Transverse colon (tissue), 4 donors: ENCODE measurements at regions not wholly inside any gene's neighbourhood (a gene's known extent, or its start where the extent isn't known, plus 50 kb on each side); places are given as distances from the start of the nearest gene placed in this dataset.

Experiments used
- DNase-seq: peaks from one replicate; pipeline ENCODE4 v3.0.0-alpha.2; 2019
- H3K27ac ChIP-seq, 4 donors: fragments of 200-600 bp; sonication (generic); 2 replicates each; pipeline ENCODE4 v1.5.1; 2016 to 2018; ENCODE audit warnings: inconsistent platforms in 4 of 4
- H3K27me3 ChIP-seq: fragments of 200-600 bp; sonication (generic); 2 replicates; pipeline ENCODE4 v1.5.1; 2017; ENCODE audit warnings: inconsistent platforms
- H3K36me3 ChIP-seq, 4 donors: fragments of 200-600 bp; sonication (generic); 2 replicates each; pipeline ENCODE4 v1.5.1; 2017 to 2019; ENCODE audit warnings: inconsistent platforms in 4 of 4
- H3K4me1 ChIP-seq, 4 donors: fragments of 200-600 bp; sonication (generic); 2 replicates each; pipeline ENCODE4 v1.5.1; 2017 to 2020; ENCODE audit warnings: inconsistent platforms in 4 of 4
- H3K4me3 ChIP-seq, 4 donors: fragments of 200-600 bp; sonication (generic); 1 replicate in 1 of 4; 2 replicates in 3 of 4; pipeline versions ENCODE4 v1.5.1 to v1.6.1; 2017 to 2019; ENCODE audit warnings: inconsistent platforms in 4 of 4
- H3K9me3 ChIP-seq, 2 donors: fragments of 200-600 bp; sonication (generic); 2 replicates each; pipeline ENCODE4 v1.5.1; 2017 to 2019; ENCODE audit warnings: inconsistent platforms in 2 of 2
- EP300 ChIP-seq: sonication (generic); formaldehyde crosslinking; IDR thresholded peaks from one replicate; pipeline ENCODE4 v1.6.1; 2017; ENCODE audit warnings: antibody characterized with exemption, low read depth
- POLR2A ChIP-seq: fragments of 450-650 bp; IDR thresholded peaks from one replicate; pipeline ENCODE4 v1.6.1; 2016; ENCODE audit warnings: antibody characterized with exemption, mild to moderate bottlenecking, moderate library complexity
- POLR2AphosphoS5 ChIP-seq, 3 donors: sonication (generic); formaldehyde crosslinking; IDR thresholded peaks; one replicate each; pipeline ENCODE4 v1.6.1; 2016; ENCODE audit warnings: antibody characterized with exemption in 3 of 3
- WGBS, 2 donors: methylation state at CpG; one replicate each; pipeline ENCODE4 v1.1.5; 2018; ENCODE audit warnings: low coverage in 1 of 2; 5-methylcytosine and 5-hydroxymethylcytosine counted together
- in situ Hi-C, 4 donors: fragments of 200-750 bp; cut with MboI; loops; one replicate each; pipeline versions ENCODE4 v1.15.0 to v1.15.1; 2017; ENCODE audit warnings: low sequenced_read_pairs in 3 of 4, low pct_ligation_motif_present in 1 of 4, low pct_unique_long_range_greater_than_20kb in 1 of 4
- intact Hi-C: fragments of 100-400 bp; cut with DNase I; formaldehyde crosslinking; loops from one replicate; pipeline ENCODE4 v1.15.1; 2023; ENCODE audit warnings: low total_unique reads
- TF ChIP-seq, protein P1 (sequence below), 5 experiments: fragments of 200-600 bp in 3 of 5; fragments of 450-650 bp in 2 of 5; sonication (generic) in 3 of 5; IDR thresholded peaks; 1 replicate in 2 of 5; 2 replicates in 3 of 5; pipeline ENCODE4 v1.5.1; 2016 to 2017; ENCODE audit warnings: antibody characterized with exemption in 5 of 5, inconsistent platforms in 3 of 5, mild to moderate bottlenecking in 2 of 5, moderate library complexity in 1 of 5

DNA sequence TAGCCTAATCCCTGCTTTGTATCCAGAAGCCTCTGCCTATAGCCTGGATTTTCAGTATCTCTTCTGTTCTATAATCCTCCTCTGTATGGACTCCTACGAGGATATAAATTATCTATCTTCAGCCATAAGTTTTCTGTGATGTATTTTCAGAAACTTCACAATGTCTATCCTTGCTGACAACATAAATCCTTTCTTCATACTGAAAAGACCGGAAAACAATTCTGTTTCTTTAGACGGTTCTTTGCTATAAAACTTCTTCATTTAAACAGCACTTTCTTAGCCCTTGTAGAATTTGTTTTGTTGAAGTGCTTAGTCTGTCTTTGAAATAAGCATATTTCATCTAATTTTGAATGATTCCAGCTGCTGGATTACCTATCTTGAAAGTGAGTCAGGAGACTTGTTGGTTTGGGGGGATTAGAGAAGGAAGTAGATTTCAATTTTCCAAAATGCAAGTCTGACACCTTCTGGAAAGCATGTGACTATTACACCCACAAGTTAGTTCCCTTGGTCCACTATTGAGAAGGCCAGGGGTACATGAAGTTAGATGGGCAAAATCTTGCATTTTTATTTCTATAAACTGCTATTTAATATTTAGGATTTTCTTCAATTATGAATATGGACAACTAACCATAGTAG lies 96.3 kb upstream of the RANBP3L start:
- Histone ChIP-seq H3K4me3 (no peak overlapping the region), H3K9me3 (no peaks in the 10 kb centered on the region), H3K4me1 (peaks cover 0 to 6% (median 2%) of the 10 kb centered on the region in 4 donors), H3K36me3 (no peaks in the 10 kb centered on the region), H3K27me3 (no peaks in the 10 kb centered on the region), H3K27ac (no peak overlapping the region)
- TF ChIP-seq, protein P1, sequence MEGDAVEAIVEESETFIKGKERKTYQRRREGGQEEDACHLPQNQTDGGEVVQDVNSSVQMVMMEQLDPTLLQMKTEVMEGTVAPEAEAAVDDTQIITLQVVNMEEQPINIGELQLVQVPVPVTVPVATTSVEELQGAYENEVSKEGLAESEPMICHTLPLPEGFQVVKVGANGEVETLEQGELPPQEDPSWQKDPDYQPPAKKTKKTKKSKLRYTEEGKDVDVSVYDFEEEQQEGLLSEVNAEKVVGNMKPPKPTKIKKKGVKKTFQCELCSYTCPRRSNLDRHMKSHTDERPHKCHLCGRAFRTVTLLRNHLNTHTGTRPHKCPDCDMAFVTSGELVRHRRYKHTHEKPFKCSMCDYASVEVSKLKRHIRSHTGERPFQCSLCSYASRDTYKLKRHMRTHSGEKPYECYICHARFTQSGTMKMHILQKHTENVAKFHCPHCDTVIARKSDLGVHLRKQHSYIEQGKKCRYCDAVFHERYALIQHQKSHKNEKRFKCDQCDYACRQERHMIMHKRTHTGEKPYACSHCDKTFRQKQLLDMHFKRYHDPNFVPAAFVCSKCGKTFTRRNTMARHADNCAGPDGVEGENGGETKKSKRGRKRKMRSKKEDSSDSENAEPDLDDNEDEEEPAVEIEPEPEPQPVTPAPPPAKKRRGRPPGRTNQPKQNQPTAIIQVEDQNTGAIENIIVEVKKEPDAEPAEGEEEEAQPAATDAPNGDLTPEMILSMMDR (IDR thresholded peaks at IDR 0.05), result peak in 2 of 5 experiments; percentile 25 to 28
- TF ChIP-seq POLR2AphosphoS5 (IDR thresholded peaks at IDR 0.05), result no peak
- 49 to 60% methylated on average over 3 of the region's 3 CpGs for WGBS, 2 donors
- DNase-seq, result no peak
- in situ Hi-C loops (no loop called here), intact Hi-C loops (loop anchor here (10.0 kb wide), 1 partner anchor 133 kb away; no protein-coding TSS in a partner anchor)

DNA sequence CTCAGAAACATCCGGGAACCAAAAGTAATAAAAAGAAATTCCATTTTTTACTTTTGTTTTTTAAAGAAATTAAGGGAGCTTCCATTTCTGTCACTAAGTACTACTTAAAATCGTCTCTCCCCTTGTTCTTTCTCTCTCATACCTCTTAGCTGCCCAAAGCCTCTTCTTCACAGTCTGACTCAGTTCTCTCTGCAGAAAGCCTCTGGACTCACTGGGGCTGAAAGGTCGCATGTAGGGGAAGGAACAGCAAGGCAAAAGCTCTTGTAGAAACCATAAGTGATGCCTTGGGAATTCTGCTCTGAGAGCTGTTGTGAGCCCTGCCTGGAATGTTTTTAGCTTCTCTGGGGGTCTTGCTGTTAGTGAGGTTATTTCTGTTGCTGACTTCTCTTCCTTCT lies 100.8 kb upstream of the RANBP3L start:
- WGBS, 2 donors, result 58 to 59% methylated on average over 3 of the region's 3 CpGs
- DNase-seq, result no peak
- in situ Hi-C loops, result loop anchor here in 2 of 4 donors (25.0 kb wide), 2 partner anchors 285 to 310 kb away; no protein-coding TSS in a partner anchor
- H3K9me3 ChIP-seq, result no peaks in the 10 kb centered on the region
- TF ChIP-seq, protein P1 (IDR thresholded peaks at IDR 0.05), result no peak
- TF ChIP-seq POLR2A, result no peak
- TF ChIP-seq POLR2AphosphoS5 (IDR thresholded peaks at IDR 0.05), result no peak
- TF ChIP-seq EP300, result no peak
- intact Hi-C loops, result no loop called here
- no peaks in the 10 kb centered on the region for H3K4me1 ChIP-seq
- H3K27me3 ChIP-seq, result no peaks in the 10 kb centered on the region
- H3K27ac ChIP-seq, result no peak overlapping the region
- H3K4me3 ChIP-seq, result no peak overlapping the region
- H3K36me3 ChIP-seq, result no peaks in the 10 kb centered on the region

DNA sequence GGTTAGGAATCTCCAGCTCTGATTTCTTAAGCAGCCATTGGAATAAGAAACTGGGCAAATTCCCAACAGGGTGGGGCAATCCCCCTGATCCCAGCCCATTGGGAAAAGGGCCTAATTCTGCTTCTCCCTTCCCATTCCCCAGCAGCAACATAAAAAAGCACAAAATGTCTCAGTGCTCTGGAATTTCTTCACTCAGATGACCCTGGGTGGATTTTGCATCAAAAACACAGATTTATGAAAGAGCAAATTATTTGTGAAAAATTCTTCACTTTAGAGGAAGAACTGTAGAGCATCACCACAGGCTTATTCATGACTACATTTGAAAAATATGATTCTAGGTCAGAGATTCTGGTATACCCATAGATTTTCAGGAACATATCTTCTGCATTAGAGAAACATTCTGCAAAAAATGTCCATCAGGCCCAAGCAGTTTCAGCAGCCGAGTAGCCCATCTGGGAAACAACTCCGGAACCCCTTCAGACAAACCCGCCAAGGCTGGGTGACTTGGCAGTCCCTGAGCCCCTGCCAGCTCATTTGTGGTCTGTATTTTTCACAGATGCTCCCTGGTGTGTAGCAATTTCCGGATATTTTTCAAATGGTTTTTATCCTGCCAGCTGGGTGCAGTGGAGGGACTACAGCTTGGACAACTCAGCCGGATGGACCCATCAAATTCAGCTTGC lies 102.1 kb upstream of the RANBP3L start:
- 61% methylated on average over 5 of the region's 5 CpGs; no CpG with 5 or more reads in 1 of the 2 donors for WGBS, 2 donors
- no peak overlapping the region for H3K4me3 ChIP-seq
- in situ Hi-C loops, result loop anchor here in 2 of 4 donors (25.0 kb wide), 2 partner anchors 284 to 309 kb away; no protein-coding TSS in a partner anchor
- peak overlapping the region in 2 of 4 donors; percentile 11 to 16 for H3K27ac ChIP-seq
- H3K9me3 ChIP-seq, result no peaks in the 10 kb centered on the region
- H3K36me3 ChIP-seq, result no peaks in the 10 kb centered on the region
- no peak for DNase-seq
- intact Hi-C loops, result no loop called here
- no peaks in the 10 kb centered on the region for H3K27me3 ChIP-seq
- TF ChIP-seq POLR2AphosphoS5 (IDR thresholded peaks at IDR 0.05) (no peak), EP300 (no peak), POLR2A (no peak)
- TF ChIP-seq, protein P1 (IDR thresholded peaks at IDR 0.05), result no peak
- no peaks in the 10 kb centered on the region for H3K4me1 ChIP-seq

DNA sequence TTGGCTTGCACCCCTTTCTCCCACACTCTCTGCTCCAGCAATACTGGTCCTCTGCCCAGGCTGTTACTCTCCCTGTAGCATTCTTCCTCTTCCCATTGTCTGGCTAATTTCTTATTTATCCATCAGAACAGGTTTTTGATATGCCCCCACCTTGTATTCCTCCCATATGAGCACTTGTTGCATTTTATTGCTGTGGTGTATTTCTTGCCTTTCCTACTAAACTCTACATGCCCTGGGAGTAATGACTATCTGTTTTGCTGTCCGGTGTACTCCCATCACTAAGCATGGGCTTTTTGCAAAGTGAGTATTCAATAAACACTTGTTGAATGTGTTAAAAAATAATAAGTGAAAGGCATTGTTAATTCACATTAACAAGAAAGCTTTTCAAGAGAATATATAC lies 104.3 kb upstream of the RANBP3L start:
- 89 to 94% methylated on average over 1 of the region's 1 CpG for WGBS, 2 donors
- no peaks in the 10 kb centered on the region for H3K4me1 ChIP-seq
- DNase-seq, result no peak
- no peaks in the 10 kb centered on the region for H3K36me3 ChIP-seq
- H3K27ac ChIP-seq, result no peak overlapping the region
- intact Hi-C loops (no loop called here), in situ Hi-C loops (loop anchor here in 2 of 4 donors (25.0 kb wide), 2 partner anchors 281 to 306 kb away; no protein-coding TSS in a partner anchor)
- H3K9me3 ChIP-seq, result no peaks in the 10 kb centered on the region
- H3K27me3 ChIP-seq, result no peaks in the 10 kb centered on the region
- H3K4me3 ChIP-seq, result no peak overlapping the region
- TF ChIP-seq POLR2AphosphoS5 (IDR thresholded peaks at IDR 0.05) (no peak), EP300 (no peak), POLR2A (no peak)
- TF ChIP-seq, protein P1 (IDR thresholded peaks at IDR 0.05), result no peak
